ENCODE measurements at regions not wholly inside any gene's neighbourhood (a gene's known extent, or its start where the extent isn't known, plus 50 kb on each side); places are given as distances from the start of the nearest gene placed in this dataset.
"Not testable (repeated sequence)": the region's sequence is repeated elsewhere in the genome, so short reads cannot be mapped to it uniquely, and the experiment has no call there.

- DNase-seq = no peak
Measured at GRCh38 chr1:234957330-234958065, 171.1 kb downstream of the TOMM20 start.

- DNase-seq = no peak
Measured at GRCh38 chr1:234956821-234957329, 171.8 kb downstream of the TOMM20 start.

GRCh38 chr1:234955107-234955731 lies 173.4 kb downstream of the TOMM20 start:
- no peak for DNase-seq

GRCh38 chr1:234954613-234955012 lies 174.0 kb downstream of the TOMM20 start:
- no peak for DNase-seq

- DNase-seq = no peak
Measured at GRCh38 chr1:234953655-234954405, 174.8 kb downstream of the TOMM20 start.

- no peak for DNase-seq
Measured at GRCh38 chr1:234950598-234950997, 178.0 kb downstream of the TOMM20 start.

GRCh38 chr1:234949528-234949927 lies 179.1 kb downstream of the TOMM20 start:
- DNase-seq = not testable (repeated sequence)

- no peak for DNase-seq
Measured at GRCh38 chr1:234944439-234945344, 183.9 kb downstream of the TOMM20 start.

- DNase-seq = no peak
Measured at GRCh38 chr1:234943836-234944402, 184.7 kb downstream of the TOMM20 start.

- DNase-seq = no peak
Measured at GRCh38 chr1:234942879-234943506, 185.6 kb downstream of the TOMM20 start.

GRCh38 chr1:234942012-234942332 lies 186.7 kb downstream of the TOMM20 start:
- DNase-seq = no peak

GRCh38 chr1:234941321-234942011 lies 187.2 kb downstream of the TOMM20 start:
- DNase-seq = no peak

- no peak for DNase-seq
Measured at GRCh38 chr1:234940841-234941240, 187.8 kb downstream of the TOMM20 start.

GRCh38 chr1:234938924-234939323 lies 189.7 kb downstream of the TOMM20 start:
- DNase-seq = no peak

- no peak for DNase-seq
Measured at GRCh38 chr1:234938135-234938534, 190.5 kb downstream of the TOMM20 start.

GRCh38 chr1:234936612-234937389 lies 191.8 kb downstream of the TOMM20 start:
- no peak for DNase-seq

- no peak for DNase-seq
Measured at GRCh38 chr1:234934611-234935033, 194.0 kb downstream of the TOMM20 start.

- no peak for DNase-seq
Measured at GRCh38 chr1:234933475-234933874, 195.2 kb downstream of the TOMM20 start.

- no peak for DNase-seq
Measured at GRCh38 chr1:234932511-234933430, 195.9 kb downstream of the TOMM20 start.
